Common myeloid progenitor, CD34-positive (primary cell): ENCODE measurements at regions not wholly inside any gene's neighbourhood (a gene's known extent, or its start where the extent isn't known, plus 50 kb on each side); places are given as distances from the start of the nearest gene placed in this dataset.
"Not testable (repeated sequence)": the region's sequence is repeated elsewhere in the genome, so short reads cannot be mapped to it uniquely, and the experiment has no call there.

Experiments
- CTCF ChIA-PET: fragments of 350-600 bp; sonication (Branson Sonifier 250); formaldehyde crosslinking; loops from one replicate; lab custom pipeline; 2021; ENCODE audit warnings: antibody characterized with exemption; lab: Charles Lee
- POLR2A ChIA-PET: fragments of 350-600 bp; sonication (Branson Sonifier 250); formaldehyde crosslinking; loops from one replicate; lab custom pipeline; 2021; ENCODE audit warnings: antibody characterized with exemption; lab: Charles Lee
- DNase-seq, 3 donors: peaks; one replicate each; pipeline versions ENCODE4 v3.0.0 to v3.0.0-alpha.2; 2013
- H3K27ac ChIP-seq, 2 experiments: 1 replicate in 1 of 2; 2 replicates in 1 of 2; pipeline ENCODE4 v1.7.0; 2013; ENCODE audit warnings: inconsistent platforms in 2 of 2, low read length in 2 of 2, mild to moderate bottlenecking in 2 of 2, low read depth in 1 of 2, moderate library complexity in 1 of 2; ENCODE audit not compliant: severe bottlenecking in 2 of 2, insufficient read depth in 1 of 2, poor library complexity in 1 of 2
- H3K27me3 ChIP-seq, 5 experiments: replicated peaks in 2 of 5; 1 replicate in 3 of 5; 2 replicates in 2 of 5; pipeline versions ENCODE4 v1.6.1 to v1.7.0; 2013; ENCODE audit warnings: low read length in 4 of 5, mild to moderate bottlenecking in 2 of 5, moderate library complexity in 2 of 5, inconsistent platforms in 1 of 5; ENCODE audit not compliant: insufficient read depth in 5 of 5, control insufficient read depth in 4 of 5
- H3K36me3 ChIP-seq, 4 experiments: 1 replicate in 2 of 4; 2 replicates in 2 of 4; pipeline versions ENCODE4 v1.6.1 to v1.7.0; 2013; ENCODE audit warnings: low read length in 3 of 4, control low read depth in 1 of 4, mild to moderate bottlenecking in 1 of 4; ENCODE audit not compliant: control insufficient read depth in 4 of 4, insufficient read depth in 4 of 4
- H3K4me1 ChIP-seq, 4 experiments: 1 replicate in 3 of 4; 2 replicates in 1 of 4; pipeline versions ENCODE4 v1.6.1 to v1.7.1; 2013; ENCODE audit warnings: low read length in 3 of 4, mild to moderate bottlenecking in 3 of 4, control low read depth in 1 of 4, inconsistent platforms in 1 of 4, moderate library complexity in 1 of 4; ENCODE audit not compliant: control insufficient read depth in 4 of 4, insufficient read depth in 4 of 4; ENCODE audit errors: control extremely low read depth in 1 of 4
- H3K4me3 ChIP-seq, 7 experiments: 1 replicate in 4 of 7; 2 replicates in 3 of 7; pipeline versions ENCODE4 v1.5.1 to v1.7.0; 2013; ENCODE audit warnings: mild to moderate bottlenecking in 7 of 7, low read length in 6 of 7, moderate library complexity in 6 of 7, inconsistent platforms in 2 of 7, low read depth in 2 of 7, control low read depth in 1 of 7; ENCODE audit not compliant: insufficient read depth in 4 of 7, control insufficient read depth in 1 of 7; ENCODE audit errors: extremely low read depth in 1 of 7
- H3K9me3 ChIP-seq, 5 experiments: 1 replicate in 4 of 5; 2 replicates in 1 of 5; pipeline versions ENCODE4 v1.6.1 to v1.7.1; 2013; ENCODE audit warnings: low read length in 4 of 5, mild to moderate bottlenecking in 2 of 5, inconsistent platforms in 1 of 5, low read depth in 1 of 5, moderate library complexity in 1 of 5; ENCODE audit not compliant: control insufficient read depth in 4 of 5, insufficient read depth in 2 of 5; ENCODE audit errors: control extremely low read depth in 1 of 5
- whole genome bisulfite sequencing: methylation state at CpG from one replicate; pipeline ENCODE4 v1.1.5; 2013; ENCODE audit not compliant: insufficient coverage; 5-methylcytosine and 5-hydroxymethylcytosine counted together

GRCh38 chr20:29447517-29448484 is 1809.7 kb upstream of the DEFB115 start:
- WGBS, result 80% methylated on average over 36 of the region's 52 CpGs
- POLR2A ChIA-PET, DNase-seq, H3K27me3 ChIP-seq, CTCF ChIA-PET, H3K4me1 ChIP-seq, H3K27ac ChIP-seq, H3K36me3 ChIP-seq, H3K9me3 ChIP-seq, H3K4me3 ChIP-seq: not testable (repeated sequence)

- POLR2A ChIA-PET, result no interaction called here
- Histone ChIP-seq H3K9me3 (peaks cover 0 to 6% (median 0%) of the 10 kb centered on the region in 5 experiments), H3K4me1 (no peaks in the 10 kb centered on the region), H3K4me3 (no peak overlapping the region), H3K27me3 (peaks cover 0 to 6% (median 2%) of the 10 kb centered on the region in 5 experiments), H3K36me3 (no peaks in the 10 kb centered on the region), H3K27ac (no peak overlapping the region)
- DNase-seq, result no peak
- WGBS, result 85% methylated on average over 22 of the region's 23 CpGs
- CTCF ChIA-PET, result no interaction called here
These were observed 1808.5 kb upstream of the DEFB115 start for GRCh38 chr20:29448806-29449470.

- no peaks in the 10 kb centered on the region for H3K27me3 ChIP-seq
- no peak for DNase-seq
- ChIA-PET POLR2A (no interaction called here), CTCF (no interaction called here)
- no peak overlapping the region for H3K27ac ChIP-seq
- 52% methylated on average over 6 of the region's 8 CpGs for WGBS
- H3K36me3 ChIP-seq, result no peaks in the 10 kb centered on the region
- no peaks in the 10 kb centered on the region for H3K4me1 ChIP-seq
- H3K4me3 ChIP-seq, result no peak overlapping the region
- H3K9me3 ChIP-seq, result peaks cover 0 to 6% (median 0%) of the 10 kb centered on the region in 5 experiments
These were observed 1805.3 kb upstream of the DEFB115 start for GRCh38 chr20:29452186-29452585.

GRCh38 chr20:29456987-29457693 is 1800.3 kb upstream of the DEFB115 start:
- POLR2A ChIA-PET, H3K4me1 ChIP-seq, DNase-seq, H3K36me3 ChIP-seq, H3K27ac ChIP-seq, H3K4me3 ChIP-seq, H3K27me3 ChIP-seq, H3K9me3 ChIP-seq: not testable (repeated sequence)
- CTCF ChIA-PET, result interaction anchor here (1.2 kb wide), 1 partner anchor 15 kb away, joined by 3 read pairs; no protein-coding TSS in a partner anchor
- WGBS, result 68% methylated on average over 6 of the region's 7 CpGs

- H3K4me1 ChIP-seq, result no peaks in the 10 kb centered on the region
- ChIA-PET POLR2A (no interaction called here), CTCF (interaction anchor here (1.2 kb wide), 1 partner anchor 15 kb away, joined by 3 read pairs; no protein-coding TSS in a partner anchor)
- H3K27ac ChIP-seq, result no peak overlapping the region
- H3K27me3 ChIP-seq, result no peaks in the 10 kb centered on the region
- no CpG with 5 or more reads among the region's 3 CpGs for WGBS
- peaks cover 0 to 1% (median 0%) of the 10 kb centered on the region in 5 experiments for H3K9me3 ChIP-seq
- no peak overlapping the region for H3K4me3 ChIP-seq
- DNase-seq, result no peak
- H3K36me3 ChIP-seq, result no peaks in the 10 kb centered on the region
These were observed 1784.9 kb upstream of the DEFB115 start for GRCh38 chr20:29472606-29473005.

- CTCF ChIA-PET, H3K36me3 ChIP-seq: not testable (repeated sequence)
These were observed 1764.6 kb upstream of the DEFB115 start for GRCh38 chr20:29492840-29493239.

More at GRCh38 chr20:29492840-29493239, 1764.6 kb upstream of the DEFB115 start:
- POLR2A ChIA-PET, H3K4me1 ChIP-seq, DNase-seq, H3K27me3 ChIP-seq, H3K4me3 ChIP-seq, H3K27ac ChIP-seq: not testable (repeated sequence)
- peaks cover 0 to 11% (median 0%) of the 10 kb centered on the region in 5 experiments for H3K9me3 ChIP-seq
- WGBS, result no CpG with 5 or more reads among the region's 4 CpGs
